ENCODE measurements at regions not wholly inside any gene's neighbourhood (a gene's known extent, or its start where the extent isn't known, plus 50 kb on each side); places are given as distances from the start of the nearest gene placed in this dataset.
"Not testable (repeated sequence)": the region's sequence is repeated elsewhere in the genome, so short reads cannot be mapped to it uniquely, and the experiment has no call there.

- no peaks in the 10 kb centered on the region for H3K27me3 ChIP-seq (ENCODE audit: insufficient read depth, low read length, poor library complexity)
- no peak overlapping the region for H3K9ac ChIP-seq (ENCODE audit: low read depth, low read length)
- TF ChIP-seq EZH2 (IDR thresholded peaks at IDR 0.05; ENCODE audit: borderline replicate concordance, low read depth, low read length, severe bottlenecking), result no peak
- TF ChIP-seq, protein P1, sequence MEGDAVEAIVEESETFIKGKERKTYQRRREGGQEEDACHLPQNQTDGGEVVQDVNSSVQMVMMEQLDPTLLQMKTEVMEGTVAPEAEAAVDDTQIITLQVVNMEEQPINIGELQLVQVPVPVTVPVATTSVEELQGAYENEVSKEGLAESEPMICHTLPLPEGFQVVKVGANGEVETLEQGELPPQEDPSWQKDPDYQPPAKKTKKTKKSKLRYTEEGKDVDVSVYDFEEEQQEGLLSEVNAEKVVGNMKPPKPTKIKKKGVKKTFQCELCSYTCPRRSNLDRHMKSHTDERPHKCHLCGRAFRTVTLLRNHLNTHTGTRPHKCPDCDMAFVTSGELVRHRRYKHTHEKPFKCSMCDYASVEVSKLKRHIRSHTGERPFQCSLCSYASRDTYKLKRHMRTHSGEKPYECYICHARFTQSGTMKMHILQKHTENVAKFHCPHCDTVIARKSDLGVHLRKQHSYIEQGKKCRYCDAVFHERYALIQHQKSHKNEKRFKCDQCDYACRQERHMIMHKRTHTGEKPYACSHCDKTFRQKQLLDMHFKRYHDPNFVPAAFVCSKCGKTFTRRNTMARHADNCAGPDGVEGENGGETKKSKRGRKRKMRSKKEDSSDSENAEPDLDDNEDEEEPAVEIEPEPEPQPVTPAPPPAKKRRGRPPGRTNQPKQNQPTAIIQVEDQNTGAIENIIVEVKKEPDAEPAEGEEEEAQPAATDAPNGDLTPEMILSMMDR (IDR thresholded peaks at IDR 0.05; ENCODE audit: borderline replicate concordance, extremely low read depth, low read length, poor library complexity, severe bottlenecking), result no peak
- no peaks in the 10 kb centered on the region for H3K79me2 ChIP-seq (ENCODE audit: insufficient read depth, low read length)
- no peaks in the 10 kb centered on the region for H3K36me3 ChIP-seq (ENCODE audit: insufficient read depth, low read length)
- no peak overlapping the region for H3K4me3 ChIP-seq (ENCODE audit: low read depth in 1 of 2, low read length in 2 of 2)
- ATAC-seq (ENCODE audit: insufficient read depth, low read depth) (no peak), DNase-seq (no peak)
- H3K4me1 ChIP-seq (ENCODE audit: insufficient read depth, low read length), result no peaks in the 10 kb centered on the region
- H4K20me1 ChIP-seq (ENCODE audit: insufficient read depth, low read length), result no peaks in the 10 kb centered on the region
- no peak overlapping the region for H2AFZ ChIP-seq (ENCODE audit: low read depth, low read length)
- H3K4me2 ChIP-seq (ENCODE audit: insufficient read depth, low read length), result no peak overlapping the region
- no peak overlapping the region for H3K27ac ChIP-seq (ENCODE audit: low read length)
- H3K9me3 ChIP-seq (ENCODE audit: insufficient read depth, low read length, severe bottlenecking), result no peaks in the 10 kb centered on the region
These were observed 110.4 kb upstream of the SCAF8 start for GRCh38 chr6:154622618-154623336.

DNA sequence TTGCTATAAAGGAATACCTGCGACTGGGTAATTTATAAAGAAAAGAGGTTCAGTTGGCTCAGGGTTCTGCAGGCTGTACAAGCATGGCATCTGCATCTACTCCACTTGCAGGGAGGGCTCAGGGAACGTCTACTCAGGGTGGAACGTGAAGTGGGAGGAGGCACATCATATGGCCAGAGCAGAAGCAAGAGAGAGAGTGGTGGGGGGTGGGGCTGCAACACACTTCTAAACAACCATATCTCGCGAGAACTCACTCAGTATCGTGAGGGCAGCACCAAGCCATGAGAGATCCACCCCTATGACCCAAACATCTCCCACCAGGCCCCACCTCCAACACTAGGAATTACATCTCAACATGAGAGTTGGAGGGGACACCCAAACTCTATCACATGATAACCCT lies 109.8 kb upstream of the SCAF8 start:
- Histone ChIP-seq H4K20me1 (ENCODE audit: insufficient read depth, low read length) (no peaks in the 10 kb centered on the region), H3K4me3 (ENCODE audit: low read depth in 1 of 2, low read length in 2 of 2) (no peak overlapping the region), H3K9ac (ENCODE audit: low read depth, low read length) (no peak overlapping the region), H3K36me3 (ENCODE audit: insufficient read depth, low read length) (no peaks in the 10 kb centered on the region), H3K4me2 (ENCODE audit: insufficient read depth, low read length) (no peak overlapping the region), H3K79me2 (ENCODE audit: insufficient read depth, low read length) (no peaks in the 10 kb centered on the region), H2AFZ (ENCODE audit: low read depth, low read length) (no peak overlapping the region), H3K27me3 (ENCODE audit: insufficient read depth, low read length, poor library complexity) (no peaks in the 10 kb centered on the region), H3K9me3 (ENCODE audit: insufficient read depth, low read length, severe bottlenecking) (no peaks in the 10 kb centered on the region), H3K4me1 (ENCODE audit: insufficient read depth, low read length) (no peaks in the 10 kb centered on the region), H3K27ac (ENCODE audit: low read length) (no peak overlapping the region)
- TF ChIP-seq EZH2 (IDR thresholded peaks at IDR 0.05; ENCODE audit: borderline replicate concordance, low read depth, low read length, severe bottlenecking), result no peak
- TF ChIP-seq, protein P1 (IDR thresholded peaks at IDR 0.05; ENCODE audit: borderline replicate concordance, extremely low read depth, low read length, poor library complexity, severe bottlenecking), result no peak
- no peak for DNase-seq
- ATAC-seq (ENCODE audit: insufficient read depth, low read depth), result no peak

GRCh38 chr6:154624038-154624599 lies 109.1 kb upstream of the SCAF8 start:
- Histone ChIP-seq H3K4me1 (ENCODE audit: insufficient read depth, low read length) (no peaks in the 10 kb centered on the region), H3K9ac (ENCODE audit: low read depth, low read length) (no peak overlapping the region), H3K4me2 (ENCODE audit: insufficient read depth, low read length) (no peak overlapping the region), H3K27ac (ENCODE audit: low read length) (no peak overlapping the region), H4K20me1 (ENCODE audit: insufficient read depth, low read length) (no peaks in the 10 kb centered on the region), H3K27me3 (ENCODE audit: insufficient read depth, low read length, poor library complexity) (no peaks in the 10 kb centered on the region), H2AFZ (ENCODE audit: low read depth, low read length) (no peak overlapping the region), H3K79me2 (ENCODE audit: insufficient read depth, low read length) (no peaks in the 10 kb centered on the region), H3K4me3 (ENCODE audit: low read depth in 1 of 2, low read length in 2 of 2) (no peak overlapping the region), H3K9me3 (ENCODE audit: insufficient read depth, low read length, severe bottlenecking) (no peaks in the 10 kb centered on the region), H3K36me3 (ENCODE audit: insufficient read depth, low read length) (no peaks in the 10 kb centered on the region)
- DNase-seq, result no peak
- TF ChIP-seq, protein P1 (IDR thresholded peaks at IDR 0.05; ENCODE audit: borderline replicate concordance, extremely low read depth, low read length, poor library complexity, severe bottlenecking), result no peak
- TF ChIP-seq EZH2 (IDR thresholded peaks at IDR 0.05; ENCODE audit: borderline replicate concordance, low read depth, low read length, severe bottlenecking), result no peak
- no peak for ATAC-seq (ENCODE audit: insufficient read depth, low read depth)

DNA sequence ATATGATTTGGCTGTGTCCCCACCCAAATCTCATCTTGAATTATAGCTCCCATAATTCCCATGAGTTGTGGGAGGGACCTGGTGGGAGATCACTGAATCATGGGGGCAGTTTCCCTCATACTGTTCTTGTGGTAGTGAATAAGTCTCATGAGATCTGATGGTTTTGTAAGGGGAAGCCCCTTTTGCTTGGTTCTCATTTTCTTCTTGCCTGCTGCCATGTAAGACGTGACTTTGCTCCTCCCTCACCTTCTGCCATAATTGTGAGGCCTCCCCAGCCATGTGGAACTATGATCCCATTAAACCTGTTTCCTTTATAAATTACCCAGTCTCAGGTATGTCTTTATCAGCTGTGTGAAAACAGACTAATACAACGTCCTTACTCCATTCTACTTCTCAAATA lies 108.5 kb upstream of the SCAF8 start:
- H4K20me1 ChIP-seq (ENCODE audit: insufficient read depth, low read length); H3K9me3 ChIP-seq (ENCODE audit: insufficient read depth, low read length, severe bottlenecking); H3K27me3 ChIP-seq (ENCODE audit: insufficient read depth, low read length, poor library complexity); ATAC-seq (ENCODE audit: insufficient read depth, low read depth); H3K4me3 ChIP-seq (ENCODE audit: low read depth in 1 of 2, low read length in 2 of 2); H3K36me3 ChIP-seq (ENCODE audit: insufficient read depth, low read length); H3K4me2 ChIP-seq (ENCODE audit: insufficient read depth, low read length); H2AFZ ChIP-seq (ENCODE audit: low read depth, low read length); H3K4me1 ChIP-seq (ENCODE audit: insufficient read depth, low read length); DNase-seq; H3K27ac ChIP-seq (ENCODE audit: low read length); H3K79me2 ChIP-seq (ENCODE audit: insufficient read depth, low read length); H3K9ac ChIP-seq (ENCODE audit: low read depth, low read length): not testable (repeated sequence)

Data from DND-41 (cell line).